ENCODE measurements at regions not wholly inside any gene's neighbourhood (a gene's known extent, or its start where the extent isn't known, plus 50 kb on each side); places are given as distances from the start of the nearest gene placed in this dataset.

GRCh38 chrX:38856670-38857265 lies 55.5 kb downstream of the MID1IP1 start:
- no peak for DNase-seq

- no peak for DNase-seq
Measured at GRCh38 chrX:38857736-38858523, 56.7 kb downstream of the MID1IP1 start.

GRCh38 chrX:38859602-38860001 lies 58.3 kb downstream of the MID1IP1 start:
- no peak for DNase-seq

GRCh38 chrX:38860106-38861013 lies 59.1 kb downstream of the MID1IP1 start:
- no peak for DNase-seq

GRCh38 chrX:38861489-38861888 lies 60.2 kb downstream of the MID1IP1 start:
- DNase-seq: no peak

- DNase-seq: no peak
Measured at GRCh38 chrX:38862100-38862499, 60.8 kb downstream of the MID1IP1 start.

GRCh38 chrX:38864165-38864564 lies 62.9 kb downstream of the MID1IP1 start:
- DNase-seq: no peak

GRCh38 chrX:38868321-38868720 lies 67.1 kb downstream of the MID1IP1 start:
- DNase-seq: no peak

GRCh38 chrX:38868941-38869401 lies 67.7 kb downstream of the MID1IP1 start:
- no peak for DNase-seq

- no peak for DNase-seq
Measured at GRCh38 chrX:38870361-38870895, 69.2 kb downstream of the MID1IP1 start.

- DNase-seq: no peak
Measured at GRCh38 chrX:38871129-38872029, 70.1 kb downstream of the MID1IP1 start.

- no peak for DNase-seq
Measured at GRCh38 chrX:38877366-38877765, 76.1 kb downstream of the MID1IP1 start.

GRCh38 chrX:38878641-38879340 lies 77.5 kb downstream of the MID1IP1 start:
- no peak for DNase-seq

- no peak for DNase-seq
Measured at GRCh38 chrX:38879631-38880220, 78.5 kb downstream of the MID1IP1 start.

- DNase-seq: no peak
Measured at GRCh38 chrX:38880296-38880854, 79.1 kb downstream of the MID1IP1 start.

GRCh38 chrX:38881066-38881465 lies 79.8 kb downstream of the MID1IP1 start:
- DNase-seq: no peak

GRCh38 chrX:38881727-38882126 lies 80.5 kb downstream of the MID1IP1 start:
- no peak for DNase-seq

GRCh38 chrX:38882894-38883626 lies 81.8 kb downstream of the MID1IP1 start:
- no peak for DNase-seq

- DNase-seq: no peak
Measured at GRCh38 chrX:38886112-38886511, 84.9 kb downstream of the MID1IP1 start.

- DNase-seq: no peak
Measured at GRCh38 chrX:38887222-38887621, 86.0 kb downstream of the MID1IP1 start.
